SK-N-DZ (cell line): ENCODE measurements at regions not wholly inside any gene's neighbourhood (a gene's known extent, or its start where the extent isn't known, plus 50 kb on each side); places are given as distances from the start of the nearest gene placed in this dataset.

Experiments
- DNase-seq: peaks from one replicate; pipeline ENCODE4 v3.0.0-alpha.2; 2015; ENCODE audit warnings: low spot score

GRCh38 chr9:86893811-86894490 lies 53.4 kb downstream of the GAS1 start:
- no peak for DNase-seq

DNA sequence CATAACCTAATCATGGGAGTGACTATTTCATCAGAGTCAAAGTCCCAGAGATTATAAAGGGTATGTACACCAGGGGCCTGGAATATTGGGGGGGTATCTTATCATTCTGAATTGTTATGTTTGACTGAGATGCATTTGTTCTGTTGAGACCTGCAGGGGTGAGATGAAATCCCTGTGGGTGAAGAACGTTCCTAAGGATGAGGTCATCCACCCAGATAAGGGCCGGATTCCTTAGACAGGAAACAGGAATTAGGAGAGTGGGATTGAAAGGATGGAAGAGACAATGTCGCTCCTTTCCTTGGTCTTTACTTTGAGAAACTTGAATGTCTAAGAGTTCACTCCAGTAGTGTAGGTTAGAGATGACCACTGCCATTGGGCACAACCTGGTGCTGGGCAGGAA lies 54.7 kb downstream of the GAS1 start:
- no peak for DNase-seq

DNA sequence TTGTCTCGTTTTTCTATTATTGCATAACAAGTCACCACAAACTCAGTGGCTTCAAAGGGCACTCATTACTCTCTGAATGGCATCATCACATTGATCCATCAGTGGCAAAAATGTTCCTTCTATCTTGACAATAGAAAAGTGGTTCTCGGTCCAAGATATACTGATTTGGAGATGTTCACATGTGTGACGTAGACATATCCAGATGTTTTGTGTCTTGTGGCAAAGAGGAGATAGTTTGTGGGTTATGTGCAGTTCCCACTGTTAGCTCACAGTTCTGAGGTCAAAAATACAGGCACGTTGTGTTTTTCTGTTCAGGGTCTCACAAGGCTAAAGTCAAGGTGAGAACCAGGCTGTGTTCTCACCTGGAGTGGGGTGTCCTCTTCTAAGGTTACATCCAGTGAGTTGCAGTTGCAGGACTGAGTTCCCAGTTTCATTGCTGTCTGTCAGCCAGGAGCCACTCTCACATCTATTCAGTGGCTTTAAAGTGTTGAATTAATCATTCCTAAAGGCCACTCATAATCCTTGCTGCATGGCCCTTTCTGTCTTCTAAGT lies 55.3 kb downstream of the GAS1 start:
- DNase-seq = no peak

DNA sequence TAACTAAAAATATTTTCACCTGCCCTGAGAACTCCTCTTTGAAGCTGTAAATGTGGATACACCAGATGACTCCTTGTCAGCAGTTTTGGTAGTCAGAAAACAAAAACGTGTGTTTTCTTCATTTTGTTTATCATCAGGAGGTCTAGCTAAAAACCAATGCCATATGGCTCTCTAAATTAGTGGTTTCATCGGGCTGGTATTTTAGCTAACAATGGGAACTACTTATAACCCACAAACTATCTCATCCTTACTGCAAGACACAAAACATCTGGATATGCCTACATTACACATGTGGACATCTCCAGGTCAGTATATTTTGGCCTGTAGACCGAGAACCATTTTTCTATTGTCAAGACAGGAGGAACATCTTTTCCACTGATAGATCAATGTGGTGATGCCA lies 56.2 kb downstream of the GAS1 start:
- no peak for DNase-seq

DNA sequence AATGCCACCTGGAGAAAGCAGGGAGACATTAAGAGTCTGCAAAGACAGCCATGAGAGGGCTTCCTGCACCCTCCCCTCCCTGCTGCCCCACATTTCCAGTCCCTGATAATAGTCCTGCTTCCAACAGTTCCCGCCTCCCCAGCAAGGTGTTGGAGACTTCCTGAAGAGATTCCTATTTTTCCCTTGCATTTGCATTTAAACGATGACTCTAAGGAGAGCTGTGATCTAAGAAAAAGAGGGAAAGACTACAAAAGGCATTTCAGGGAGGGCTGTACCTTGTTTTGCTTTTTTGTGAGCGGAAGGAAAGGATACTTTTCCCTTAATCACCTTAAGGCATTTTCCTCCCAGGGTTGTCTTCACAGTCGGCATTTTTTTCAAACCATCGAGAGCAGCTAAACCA lies 62.1 kb downstream of the GAS1 start:
- DNase-seq = no peak

- DNase-seq = no peak
These were observed 70.6 kb downstream of the GAS1 start for GRCh38 chr9:86876621-86877196.

DNA sequence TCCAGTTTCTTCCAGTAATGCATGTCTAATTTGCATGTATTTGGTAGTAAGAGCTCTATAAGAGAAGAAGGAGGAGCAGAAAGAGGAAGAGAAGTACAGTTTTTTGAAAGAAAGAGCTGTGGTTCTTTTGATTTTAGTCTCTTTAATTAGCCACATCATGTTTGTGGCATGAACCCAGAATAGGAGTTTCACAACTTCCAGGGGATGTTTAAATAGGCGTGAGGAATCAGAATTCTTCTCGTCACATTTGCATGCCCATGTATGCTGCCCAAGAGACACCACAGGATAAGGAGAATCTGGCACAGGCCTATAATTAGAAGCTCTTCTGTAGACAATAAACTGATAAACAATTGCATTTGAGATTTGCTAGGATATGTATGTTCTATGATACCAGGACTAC lies 78.7 kb downstream of the GAS1 start:
- DNase-seq = no peak

DNA sequence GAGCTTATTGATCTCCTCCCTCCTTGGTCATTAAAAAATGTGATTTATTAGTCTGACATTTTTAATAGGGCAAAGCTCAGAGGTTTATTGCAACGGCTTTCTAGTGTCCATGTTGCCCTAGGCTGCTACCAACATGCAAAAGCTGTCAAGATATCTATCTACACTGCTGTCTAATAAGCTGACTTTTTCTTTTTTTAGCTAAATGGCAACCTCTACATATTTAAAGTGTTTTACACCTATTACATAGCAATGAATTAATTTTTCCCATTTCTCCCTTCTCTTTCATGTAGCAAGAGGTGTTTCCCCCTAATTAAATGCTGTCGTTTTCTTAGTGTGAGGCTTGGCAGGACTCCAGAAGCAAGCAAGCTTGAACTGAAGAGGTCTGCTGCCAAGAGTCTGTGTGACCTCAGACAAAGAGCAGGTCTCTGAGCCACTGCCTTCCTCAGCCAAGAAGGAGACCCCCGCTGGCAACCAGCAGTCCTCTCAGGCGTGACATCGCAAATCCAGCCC lies 79.4 kb downstream of the GAS1 start:
- no peak for DNase-seq

GRCh38 chr9:86865952-86866351 lies 81.4 kb downstream of the GAS1 start:
- no peak for DNase-seq

DNA sequence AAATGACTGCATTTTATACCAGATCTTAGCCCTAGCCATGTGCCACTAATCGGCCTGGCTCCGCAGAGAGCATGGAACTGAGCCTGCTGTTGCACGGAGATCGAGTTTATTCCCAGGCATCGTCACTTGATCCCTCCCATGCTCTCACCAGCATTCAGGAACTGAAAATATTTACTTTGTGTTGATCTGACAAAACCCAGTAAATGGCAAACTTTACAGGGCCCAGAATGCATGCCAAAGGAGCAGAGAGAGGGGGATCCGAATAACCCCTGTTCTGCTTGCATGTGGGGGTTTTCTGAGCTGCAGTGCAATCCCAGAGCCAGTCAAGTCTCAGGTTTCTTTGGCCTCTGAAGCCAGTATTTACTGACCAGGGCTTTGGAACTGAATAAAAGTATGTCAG lies 87.3 kb downstream of the GAS1 start:
- no peak for DNase-seq

- no peak for DNase-seq
These were observed 88.2 kb downstream of the GAS1 start for GRCh38 chr9:86859056-86859455.

GRCh38 chr9:86858009-86858408 lies 89.3 kb downstream of the GAS1 start:
- DNase-seq = no peak

DNA sequence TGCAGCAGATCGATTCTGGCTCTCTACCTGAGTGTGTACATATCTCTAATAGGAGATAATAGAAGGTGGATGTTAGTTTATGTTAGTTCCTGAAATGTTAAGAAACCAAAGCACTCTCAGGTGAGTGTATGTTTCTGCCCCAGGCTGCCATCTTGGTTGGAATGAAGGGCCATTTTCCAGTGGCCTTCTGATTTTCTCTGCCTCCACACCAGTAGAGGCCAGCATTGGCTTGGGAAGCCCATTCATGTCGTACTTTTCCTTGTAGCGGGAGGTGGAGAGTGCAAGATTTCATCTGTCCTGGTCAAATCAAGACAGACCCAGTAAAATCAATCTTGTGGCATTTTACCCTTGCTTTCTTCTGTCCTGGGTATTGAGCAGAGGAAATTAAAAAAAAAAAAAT lies 91.0 kb downstream of the GAS1 start:
- no peak for DNase-seq

- peak; percentile 41 for DNase-seq
These were observed 92.3 kb downstream of the GAS1 start for GRCh38 chr9:86854898-86855523.

DNA sequence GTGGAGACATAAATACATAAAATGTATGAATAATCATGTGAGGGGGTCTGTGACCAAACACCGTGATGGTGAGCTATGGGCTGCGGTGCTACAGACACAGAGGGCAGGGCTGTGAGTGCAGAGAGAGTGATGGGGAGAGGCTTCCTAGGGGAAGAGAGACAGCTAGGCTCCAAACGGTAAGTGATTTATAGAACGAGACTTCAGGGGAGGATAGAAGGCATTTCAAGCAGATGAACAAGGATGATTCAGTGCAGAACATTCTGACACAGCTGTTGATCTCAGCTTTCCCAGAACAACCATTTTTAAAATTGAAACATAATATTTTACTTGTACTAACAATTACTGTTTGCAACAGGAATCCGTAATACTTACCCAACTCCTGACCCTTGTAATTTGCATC lies 100.7 kb downstream of the GAS1 start:
- no peak for DNase-seq

DNA sequence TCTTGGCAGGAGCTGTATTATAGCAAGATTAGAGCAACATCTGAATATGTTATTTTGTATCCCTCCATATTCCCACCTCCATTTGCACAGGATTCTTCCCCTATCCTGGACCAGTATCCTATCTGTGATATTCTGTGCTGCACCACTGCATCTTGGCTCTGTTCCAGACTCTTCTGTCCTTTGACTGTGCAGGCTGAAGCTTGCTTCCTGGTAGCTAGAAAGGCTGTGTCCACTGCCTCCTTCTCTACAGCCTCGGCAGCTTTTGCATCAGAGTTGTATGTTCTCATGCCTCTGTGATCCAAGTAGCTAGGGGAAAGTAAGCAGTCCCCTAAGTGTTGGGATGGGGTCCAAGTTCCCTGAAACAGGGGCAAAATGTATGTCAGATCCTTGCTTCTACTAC lies 104.1 kb downstream of the GAS1 start:
- no peak for DNase-seq

DNA sequence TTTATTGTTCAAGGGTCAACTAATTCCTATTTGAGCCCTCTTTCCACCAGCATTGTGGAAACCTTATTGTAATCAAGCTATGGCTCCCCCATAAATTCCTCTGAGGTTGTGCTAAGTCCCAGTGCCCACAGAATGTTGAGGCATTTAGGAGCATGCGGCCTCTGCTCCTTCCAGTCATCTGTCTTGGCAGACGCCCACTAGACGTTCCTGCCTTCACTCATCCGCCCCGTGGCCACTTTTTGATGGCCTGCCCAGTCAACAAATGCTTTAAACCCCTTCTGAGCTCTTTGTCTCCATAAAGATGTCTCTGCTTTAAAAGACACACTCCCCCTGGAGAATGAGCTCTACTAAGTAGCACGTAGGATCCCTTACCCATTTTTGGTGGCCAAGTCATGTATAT lies 104.7 kb downstream of the GAS1 start:
- DNase-seq = no peak

DNA sequence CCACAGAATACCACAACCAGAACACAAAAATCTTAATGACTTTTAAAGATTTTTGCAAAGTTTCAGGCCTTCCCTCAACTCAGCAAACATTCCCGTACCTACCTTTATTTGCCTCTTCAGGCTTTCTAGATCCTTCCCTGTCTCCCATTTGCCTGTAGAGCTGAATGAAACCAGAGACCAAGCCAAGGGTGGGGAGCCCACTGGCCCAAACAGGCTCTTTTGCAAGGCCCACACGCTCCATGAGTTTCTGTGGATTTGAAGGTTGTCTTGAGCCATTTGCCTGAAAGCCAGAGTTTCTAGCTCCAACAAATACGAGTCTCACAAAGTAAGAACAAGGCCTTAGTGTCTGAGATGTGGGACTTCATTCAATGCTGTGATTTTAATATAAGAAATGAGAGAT lies 107.8 kb downstream of the GAS1 start:
- no peak for DNase-seq

DNA sequence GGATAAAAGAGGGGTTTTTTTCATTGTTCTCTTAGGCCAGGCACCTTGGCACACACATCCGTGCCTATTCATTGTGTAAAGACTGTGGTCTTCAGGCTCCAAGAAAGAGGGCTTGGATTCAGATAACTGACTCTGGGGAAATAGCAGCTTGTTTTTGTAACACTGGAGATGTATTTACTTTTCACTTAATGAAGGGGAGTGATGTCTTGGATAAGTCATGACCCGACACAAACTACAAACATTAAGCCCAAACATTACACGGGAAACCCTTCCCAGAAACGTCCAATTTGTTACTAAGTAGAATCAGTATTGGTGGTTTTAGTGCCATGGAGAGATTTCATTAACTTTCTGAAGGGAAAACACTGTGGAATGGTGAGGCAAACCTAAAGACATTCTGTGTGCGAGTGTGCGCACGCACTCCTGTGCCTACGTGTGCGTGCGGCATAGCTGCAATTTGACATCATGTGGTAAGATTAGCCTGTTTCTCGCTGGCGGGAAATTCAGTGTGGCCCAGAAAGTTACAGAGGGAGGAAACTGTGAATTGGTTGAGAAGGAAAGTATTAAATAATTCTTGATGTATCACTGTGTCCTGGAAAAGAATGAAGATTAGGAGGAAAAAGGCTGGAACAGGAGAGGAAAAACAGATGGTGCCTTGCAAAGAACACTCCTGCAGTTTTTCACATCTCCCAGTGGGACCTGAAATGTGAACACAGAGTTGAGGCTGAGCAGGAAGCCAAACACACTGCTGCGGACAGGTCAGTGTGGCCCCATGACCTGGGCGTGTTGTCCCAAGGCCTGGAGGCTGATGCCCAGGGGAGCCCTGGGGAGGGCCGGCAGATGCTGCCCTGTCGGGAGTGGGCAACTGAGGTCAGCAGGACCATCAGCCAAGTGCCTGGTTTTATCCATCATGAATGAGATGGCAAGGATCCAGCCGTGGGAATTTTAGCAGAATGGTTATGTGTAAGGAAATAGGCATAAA lies 108.5 kb downstream of the GAS1 start:
- DNase-seq = no peak

DNA sequence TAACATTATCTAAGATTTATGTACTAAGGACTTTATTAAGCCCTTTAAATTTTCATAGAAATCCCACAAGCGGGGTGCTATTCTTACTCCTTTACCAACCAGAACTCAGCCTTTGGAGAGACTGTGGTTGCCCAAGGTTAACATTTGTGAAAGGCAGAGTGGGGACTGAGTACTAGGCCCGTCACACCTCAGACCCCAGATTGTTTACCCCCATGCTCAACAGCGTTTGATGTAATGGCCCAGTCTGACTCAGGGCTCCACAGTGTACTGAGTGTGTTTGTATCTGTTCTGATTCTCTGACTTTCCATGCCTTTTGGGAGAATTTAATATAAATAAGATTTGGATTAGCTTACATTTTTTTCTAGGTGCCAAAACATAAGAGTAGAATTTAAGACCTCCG lies 110.0 kb downstream of the GAS1 start:
- DNase-seq = no peak

GRCh38 chr9:86836797-86837196 lies 110.5 kb downstream of the GAS1 start:
- DNase-seq = no peak

GRCh38 chr9:86836266-86836665 lies 111.0 kb downstream of the GAS1 start:
- DNase-seq = no peak
